Neural cell (in vitro differentiated cells): ENCODE measurements at regions not wholly inside any gene's neighbourhood (a gene's known extent, or its start where the extent isn't known, plus 50 kb on each side); places are given as distances from the start of the nearest gene placed in this dataset.
"Not testable (repeated sequence)": the region's sequence is repeated elsewhere in the genome, so short reads cannot be mapped to it uniquely, and the experiment has no call there.

Experiments
- H2AFZ ChIP-seq: fragments of 200-600, 300-800 bp; sonication (generic), shearing (Covaris generic); 2 replicates; pipeline ENCODE4 v1.6.0; 2014; ENCODE audit warnings: low read depth, mild to moderate bottlenecking, antibody characterized with exemption, low read length, moderate library complexity
- H3F3A ChIP-seq: fragments of 200-600 bp; shearing (Covaris generic); 2 replicates; pipeline ENCODE4 v1.6.1; 2016; ENCODE audit warnings: mild to moderate bottlenecking, moderate library complexity, mixed read lengths, antibody characterized with exemption, low read length; ENCODE audit not compliant: insufficient read depth, poor library complexity, severe bottlenecking
- H3K27ac ChIP-seq: fragments of 200-600, 300-800 bp; sonication (generic), shearing (Covaris generic); 2 replicates; pipeline ENCODE4 v1.5.1; 2014; ENCODE audit warnings: mild to moderate bottlenecking, low read length, moderate library complexity
- H3K27me3 ChIP-seq: fragments of 300-800, 200-600 bp; sonication (generic), shearing (Covaris generic); 2 replicates; pipeline ENCODE4 v1.6.0; 2014; ENCODE audit warnings: mild to moderate bottlenecking, low read depth, low read length, moderate library complexity; ENCODE audit not compliant: insufficient read depth
- H3K36me3 ChIP-seq: fragments of 300-800, 200-600 bp; sonication (generic), shearing (Covaris generic); 2 replicates; pipeline ENCODE4 v1.5.1; 2014; ENCODE audit warnings: mild to moderate bottlenecking, antibody characterized with exemption, low read length, moderate library complexity; ENCODE audit not compliant: insufficient read depth
- H3K4me2 ChIP-seq: fragments of 300-800, 200-600 bp; sonication (generic), shearing (Covaris generic); 2 replicates; pipeline ENCODE4 v1.6.0; 2014; ENCODE audit warnings: mild to moderate bottlenecking, low read length
- H3K4me3 ChIP-seq: fragments of 300-800, 200-600 bp; sonication (generic), shearing (Covaris generic); 2 replicates; pipeline ENCODE4 v1.5.1; 2014; ENCODE audit warnings: mild to moderate bottlenecking, low read length, moderate library complexity
- H3K79me2 ChIP-seq: fragments of 200-600 bp; shearing (Covaris generic); replicated peaks from 2 replicates; pipeline ENCODE4 v1.6.0; 2014; ENCODE audit warnings: mild to moderate bottlenecking, low read length, moderate library complexity; ENCODE audit not compliant: insufficient read depth
- H3K9ac ChIP-seq: fragments of 300-800, 200-600 bp; sonication (generic), shearing (Covaris generic); 2 replicates; pipeline ENCODE4 v1.6.1; 2016; ENCODE audit warnings: mild to moderate bottlenecking, low read length, mixed read lengths
- H3K9me2 ChIP-seq: fragments of 200-600 bp; shearing (Covaris generic); 2 replicates; pipeline ENCODE4 v1.6.1; 2016; ENCODE audit warnings: mild to moderate bottlenecking, low read length, mixed read lengths; ENCODE audit not compliant: insufficient read depth
- H3K9me3 ChIP-seq: fragments of 200-600, 300-800 bp; sonication (generic), shearing (Covaris generic); 2 replicates; pipeline ENCODE4 v1.6.1; 2016; ENCODE audit warnings: mild to moderate bottlenecking, mixed run types, low read length, moderate library complexity, mixed read lengths
- H4K20me1 ChIP-seq: fragments of 200-600 bp; shearing (Covaris generic); 2 replicates; pipeline ENCODE4 v1.6.1; 2016; ENCODE audit warnings: mild to moderate bottlenecking, mixed run types; ENCODE audit not compliant: insufficient read depth
- CTCF ChIP-seq: fragments of 450-650 bp; IDR thresholded peaks from 2 replicates; pipeline ENCODE4 v1.5.1; 2014; ENCODE audit warnings: antibody characterized with exemption, mild to moderate bottlenecking, moderate library complexity; ENCODE audit not compliant: poor library complexity, severe bottlenecking
- EZH2 ChIP-seq: fragments of 200-600, 300-800 bp; shearing (Covaris generic), sonication (generic); IDR thresholded peaks from 2 replicates; pipeline ENCODE4 v1.6.1; 2014; ENCODE audit warnings: antibody characterized with exemption, low read length, borderline replicate concordance, mild to moderate bottlenecking; ENCODE audit not compliant: insufficient read depth, poor library complexity, severe bottlenecking
- RAD21 ChIP-seq: fragments of 450-650 bp; conservative IDR thresholded peaks from 2 replicates; pipeline ENCODE4 v1.6.1; 2014; ENCODE audit warnings: antibody characterized with exemption, mild to moderate bottlenecking, moderate library complexity
- REST ChIP-seq: IDR thresholded peaks from 2 replicates; pipeline ENCODE4 v1.6.1; 2012; ENCODE audit warnings: borderline replicate concordance
- SMC3 ChIP-seq: fragments of 450-650 bp; conservative IDR thresholded peaks from 2 replicates; pipeline ENCODE4 v1.6.1; 2014; ENCODE audit warnings: antibody characterized with exemption, mild to moderate bottlenecking, moderate library complexity; ENCODE audit not compliant: poor library complexity

- no peaks in the 10 kb centered on the region for H3K27me3 ChIP-seq
- H4K20me1 ChIP-seq = no peaks in the 10 kb centered on the region
- H3K4me3 ChIP-seq = no peak overlapping the region
- H3K9me3 ChIP-seq = no peaks in the 10 kb centered on the region
- no peaks in the 10 kb centered on the region for H3K79me2 ChIP-seq
- H3K9ac ChIP-seq = no peak overlapping the region
- no peaks in the 10 kb centered on the region for H3F3A ChIP-seq
- no peak for TF ChIP-seq REST
- H2AFZ ChIP-seq = no peak overlapping the region
- H3K36me3 ChIP-seq = no peaks in the 10 kb centered on the region
- no peak overlapping the region for H3K27ac ChIP-seq
- H3K9me2 ChIP-seq = no peaks in the 10 kb centered on the region
- no peak overlapping the region for H3K4me2 ChIP-seq
Observed at GRCh38 chr10:36463390-36463789, 662.0 kb upstream of the ANKRD30A start.

GRCh38 chr10:36462194-36462593 is 663.2 kb upstream of the ANKRD30A start:
- Histone ChIP-seq H3K9me3 (no peaks in the 10 kb centered on the region), H3K79me2 (no peaks in the 10 kb centered on the region), H3K9me2 (no peaks in the 10 kb centered on the region), H3K27me3 (no peaks in the 10 kb centered on the region), H3F3A (no peaks in the 10 kb centered on the region), H4K20me1 (no peaks in the 10 kb centered on the region), H3K27ac (no peak overlapping the region), H3K4me3 (no peak overlapping the region), H3K4me2 (no peak overlapping the region), H2AFZ (no peak overlapping the region), H3K9ac (no peak overlapping the region), H3K36me3 (no peaks in the 10 kb centered on the region)
- TF ChIP-seq SMC3 (no peak), EZH2 (no peak), RAD21 (no peak), CTCF (no peak)

- H3K27ac ChIP-seq, H3K36me3 ChIP-seq, H3K9me2 ChIP-seq, H3K9me3 ChIP-seq, H3K4me3 ChIP-seq, H3K9ac ChIP-seq, H2AFZ ChIP-seq, H3K4me2 ChIP-seq, H3K27me3 ChIP-seq, H3K79me2 ChIP-seq, H4K20me1 ChIP-seq, H3F3A ChIP-seq: not testable (repeated sequence)
Observed at GRCh38 chr10:36458437-36458836, 667.0 kb upstream of the ANKRD30A start.
